ENCODE measurements at regions not wholly inside any gene's neighbourhood (a gene's known extent, or its start where the extent isn't known, plus 50 kb on each side); places are given as distances from the start of the nearest gene placed in this dataset.

DNA sequence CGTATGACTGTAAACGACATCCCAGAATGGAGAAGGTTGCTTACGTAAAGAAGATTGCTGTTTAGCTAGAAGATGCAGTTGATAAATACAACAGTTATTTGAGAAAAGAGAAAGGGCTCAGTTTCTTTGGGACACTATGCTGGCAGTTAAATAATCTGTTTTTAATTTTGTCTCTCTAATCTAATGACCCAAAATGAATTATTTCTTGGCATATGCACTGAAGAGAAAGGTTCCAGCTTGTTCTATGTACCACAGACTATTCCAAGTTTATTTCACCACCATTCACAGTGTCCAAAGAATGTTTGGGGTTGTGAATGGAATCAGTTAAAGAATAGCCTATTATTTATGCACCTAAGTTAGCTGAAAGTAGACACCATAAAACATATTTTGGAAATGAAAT, 449.9 kb downstream of the RNF144B start:
- no peak overlapping the region for H3K4me3 ChIP-seq (ENCODE audit: low read depth, low read length)
- DNase-seq (ENCODE audit: low read depth) = no peak
- TF ChIP-seq, protein P1, sequence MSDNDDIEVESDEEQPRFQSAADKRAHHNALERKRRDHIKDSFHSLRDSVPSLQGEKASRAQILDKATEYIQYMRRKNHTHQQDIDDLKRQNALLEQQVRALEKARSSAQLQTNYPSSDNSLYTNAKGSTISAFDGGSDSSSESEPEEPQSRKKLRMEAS (IDR thresholded peaks at IDR 0.05; ENCODE audit: low read depth, low read length) = no peak
- TF ChIP-seq, protein P2, sequence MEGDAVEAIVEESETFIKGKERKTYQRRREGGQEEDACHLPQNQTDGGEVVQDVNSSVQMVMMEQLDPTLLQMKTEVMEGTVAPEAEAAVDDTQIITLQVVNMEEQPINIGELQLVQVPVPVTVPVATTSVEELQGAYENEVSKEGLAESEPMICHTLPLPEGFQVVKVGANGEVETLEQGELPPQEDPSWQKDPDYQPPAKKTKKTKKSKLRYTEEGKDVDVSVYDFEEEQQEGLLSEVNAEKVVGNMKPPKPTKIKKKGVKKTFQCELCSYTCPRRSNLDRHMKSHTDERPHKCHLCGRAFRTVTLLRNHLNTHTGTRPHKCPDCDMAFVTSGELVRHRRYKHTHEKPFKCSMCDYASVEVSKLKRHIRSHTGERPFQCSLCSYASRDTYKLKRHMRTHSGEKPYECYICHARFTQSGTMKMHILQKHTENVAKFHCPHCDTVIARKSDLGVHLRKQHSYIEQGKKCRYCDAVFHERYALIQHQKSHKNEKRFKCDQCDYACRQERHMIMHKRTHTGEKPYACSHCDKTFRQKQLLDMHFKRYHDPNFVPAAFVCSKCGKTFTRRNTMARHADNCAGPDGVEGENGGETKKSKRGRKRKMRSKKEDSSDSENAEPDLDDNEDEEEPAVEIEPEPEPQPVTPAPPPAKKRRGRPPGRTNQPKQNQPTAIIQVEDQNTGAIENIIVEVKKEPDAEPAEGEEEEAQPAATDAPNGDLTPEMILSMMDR (IDR thresholded peaks at IDR 0.05; ENCODE audit: low read depth, low read length) = no peak
- TF ChIP-seq MYC (IDR thresholded peaks at IDR 0.05; ENCODE audit: low read depth, low read length) (no peak), POLR2A (IDR thresholded peaks at IDR 0.05; ENCODE audit: extremely low read depth, insufficient read length) (no peak)

DNA sequence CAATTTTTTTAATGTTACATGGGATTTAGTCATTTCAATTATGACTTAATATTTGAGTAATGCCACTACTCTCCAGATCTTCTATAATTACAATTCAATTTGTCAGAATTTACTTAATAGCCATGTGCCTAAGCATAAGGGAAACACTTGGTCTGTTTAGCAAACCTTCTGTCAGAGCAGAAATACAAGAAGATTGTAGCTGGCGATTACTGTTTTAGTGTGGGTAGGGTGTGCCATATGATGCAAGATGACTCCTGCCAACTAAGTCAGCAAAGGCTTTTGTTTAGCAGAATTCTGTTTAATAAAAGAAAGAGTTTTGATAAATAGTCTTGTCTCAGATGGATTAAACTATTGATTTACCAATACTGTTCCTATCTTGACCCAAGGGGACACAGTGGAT, 455.4 kb downstream of the RNF144B start:
- no peak for TF ChIP-seq POLR2A (IDR thresholded peaks at IDR 0.05; ENCODE audit: extremely low read depth, insufficient read length)
- no peak for TF ChIP-seq MYC (IDR thresholded peaks at IDR 0.05; ENCODE audit: low read depth, low read length)
- TF ChIP-seq, protein P1 (IDR thresholded peaks at IDR 0.05; ENCODE audit: low read depth, low read length) = no peak
- TF ChIP-seq, protein P2 (IDR thresholded peaks at IDR 0.05; ENCODE audit: low read depth, low read length) = no peak
- no peak overlapping the region for H3K4me3 ChIP-seq (ENCODE audit: low read depth, low read length)
- no peak for DNase-seq (ENCODE audit: low read depth)

DNA sequence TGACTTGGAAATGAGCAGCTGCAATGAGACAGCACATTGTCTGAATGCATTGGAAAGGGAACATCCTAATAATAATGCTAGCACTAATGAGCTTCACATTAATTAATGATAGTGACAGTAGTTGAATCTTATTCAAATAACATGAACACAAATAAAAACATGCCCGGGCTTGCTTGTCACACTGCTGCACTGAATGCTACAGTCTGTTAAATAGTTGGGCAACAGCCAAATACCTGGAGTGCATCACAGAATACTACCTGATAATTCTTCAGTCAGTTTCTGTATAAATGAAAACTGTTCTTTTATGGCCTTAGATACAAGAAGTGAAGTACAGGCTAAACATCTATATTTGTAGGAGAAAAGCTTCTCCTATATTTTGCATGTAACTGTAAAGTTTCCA, 458.7 kb downstream of the RNF144B start:
- TF ChIP-seq, protein P1 (IDR thresholded peaks at IDR 0.05; ENCODE audit: low read depth, low read length) = no peak
- TF ChIP-seq, protein P2 (IDR thresholded peaks at IDR 0.05; ENCODE audit: low read depth, low read length) = no peak
- TF ChIP-seq POLR2A (IDR thresholded peaks at IDR 0.05; ENCODE audit: extremely low read depth, insufficient read length) = no peak
- TF ChIP-seq MYC (IDR thresholded peaks at IDR 0.05; ENCODE audit: low read depth, low read length) = no peak
- no peak for DNase-seq (ENCODE audit: low read depth)
- no peak overlapping the region for H3K4me3 ChIP-seq (ENCODE audit: low read depth, low read length)

DNA sequence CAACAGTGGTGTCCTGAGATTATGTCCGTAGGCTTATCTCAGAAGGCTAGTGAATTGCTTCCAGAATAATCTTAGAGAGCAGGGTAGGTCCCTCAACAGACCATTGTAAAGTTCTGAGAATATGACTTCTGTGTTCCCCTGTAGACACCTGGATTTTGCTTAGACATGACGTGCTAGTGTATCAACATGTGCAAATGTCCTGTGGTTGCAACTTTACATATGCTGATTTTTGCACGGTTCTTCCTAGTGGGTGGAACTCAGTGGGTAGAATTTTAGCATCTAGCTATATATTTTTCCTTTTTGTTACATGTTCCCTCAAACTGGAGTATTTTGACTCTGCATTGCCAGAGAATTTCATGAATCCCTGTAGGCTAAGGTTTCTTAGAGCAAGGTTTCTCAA, 459.2 kb downstream of the RNF144B start:
- TF ChIP-seq POLR2A (IDR thresholded peaks at IDR 0.05; ENCODE audit: extremely low read depth, insufficient read length) (no peak), MYC (IDR thresholded peaks at IDR 0.05; ENCODE audit: low read depth, low read length) (no peak)
- TF ChIP-seq, protein P2 (IDR thresholded peaks at IDR 0.05; ENCODE audit: low read depth, low read length) = no peak
- TF ChIP-seq, protein P1 (IDR thresholded peaks at IDR 0.05; ENCODE audit: low read depth, low read length) = no peak
- no peak overlapping the region for H3K4me3 ChIP-seq (ENCODE audit: low read depth, low read length)
- no peak for DNase-seq (ENCODE audit: low read depth)

DNA sequence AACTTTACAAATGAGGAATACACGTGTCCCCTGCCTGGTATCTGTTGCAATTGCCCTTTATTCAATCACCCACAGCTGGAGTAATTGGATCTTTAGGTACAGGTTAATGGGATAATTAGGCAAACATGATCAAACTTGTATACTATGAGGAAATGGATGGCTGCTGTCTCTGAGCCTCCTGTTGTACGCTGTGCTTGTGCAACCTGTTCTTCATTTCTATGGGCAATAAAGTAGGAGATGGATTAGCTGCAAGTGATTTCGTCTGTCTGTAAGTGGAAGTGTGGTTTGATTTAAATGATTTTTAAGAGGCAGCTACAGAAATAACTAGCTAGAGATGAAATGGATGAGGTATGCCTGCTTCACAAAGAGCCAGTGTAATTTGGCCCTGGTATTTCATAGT, 474.1 kb downstream of the RNF144B start:
- TF ChIP-seq, protein P1 (IDR thresholded peaks at IDR 0.05; ENCODE audit: low read depth, low read length) = no peak
- TF ChIP-seq POLR2A (IDR thresholded peaks at IDR 0.05; ENCODE audit: extremely low read depth, insufficient read length) = no peak
- TF ChIP-seq, protein P2 (IDR thresholded peaks at IDR 0.05; ENCODE audit: low read depth, low read length) = no peak
- DNase-seq (ENCODE audit: low read depth) = no peak
- no peak overlapping the region for H3K4me3 ChIP-seq (ENCODE audit: low read depth, low read length)

DNA sequence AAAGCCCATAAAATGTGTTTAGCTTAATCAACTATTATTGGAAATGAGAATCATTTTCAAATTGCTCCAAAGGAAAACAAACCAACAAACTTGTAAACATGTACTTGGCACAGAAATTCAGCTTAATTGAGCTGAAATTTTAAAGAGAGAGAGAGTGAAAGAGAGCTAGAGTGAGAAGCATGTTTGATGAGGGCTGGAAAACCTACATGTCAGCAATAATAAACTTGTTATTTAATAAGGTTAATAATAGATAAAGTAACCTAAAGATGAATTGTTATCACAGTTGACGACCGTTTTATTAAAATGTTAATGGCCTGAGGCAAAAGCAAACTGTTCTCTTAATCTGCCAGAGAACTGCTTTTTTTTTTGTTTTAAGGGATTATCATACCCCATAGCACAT, 496.1 kb downstream of the RNF144B start:
- no peak overlapping the region for H3K4me3 ChIP-seq (ENCODE audit: low read depth, low read length)
- no peak for DNase-seq (ENCODE audit: low read depth)
- TF ChIP-seq MYC (IDR thresholded peaks at IDR 0.05; ENCODE audit: low read depth, low read length) (no peak), POLR2A (IDR thresholded peaks at IDR 0.05; ENCODE audit: extremely low read depth, insufficient read length) (no peak)
- TF ChIP-seq, protein P1 (IDR thresholded peaks at IDR 0.05; ENCODE audit: low read depth, low read length) = no peak
- TF ChIP-seq, protein P2 (IDR thresholded peaks at IDR 0.05; ENCODE audit: low read depth, low read length) = no peak
